ENCODE measurements at regions not wholly inside any gene's neighbourhood (a gene's known extent, or its start where the extent isn't known, plus 50 kb on each side); places are given as distances from the start of the nearest gene placed in this dataset.

DNA sequence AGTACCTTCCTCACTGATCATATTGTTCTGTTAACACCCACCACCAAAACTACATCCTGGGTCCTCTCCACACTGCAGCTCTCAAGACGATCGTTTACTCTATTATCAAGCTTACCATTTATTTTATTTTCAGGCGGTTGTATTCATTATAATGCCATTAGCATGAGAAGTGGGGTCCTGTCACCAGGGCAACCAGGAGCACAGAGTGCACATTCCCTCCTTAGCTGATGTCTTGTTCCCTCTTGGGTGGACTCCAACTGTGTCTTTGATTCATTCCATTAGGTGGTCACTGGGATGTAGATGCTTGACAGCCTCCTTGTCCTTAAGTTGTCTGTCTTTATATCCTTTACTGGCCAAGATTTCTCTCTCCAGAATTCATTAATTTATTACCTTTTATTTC, 965.9 kb upstream of the EEF2KMT start:
- Histone ChIP-seq H3K27ac (no peak overlapping the region), H3K4me1 (no peaks in the 10 kb centered on the region), H3K9me3 (peaks cover 0 to 9% (median 0%) of the 10 kb centered on the region in 8 donors), H3K4me3 (no peak overlapping the region), H3K36me3 (no peaks in the 10 kb centered on the region), H3K27me3 (replicated peaks in 1 of 7) (no peaks in the 10 kb centered on the region)
- DNase-seq = no peak
- intact Hi-C loops (cut with DNase I; ENCODE audit: low total_unique reads) = no loop called here
- TF ChIP-seq POLR2A (IDR thresholded peaks at IDR 0.05) = no peak
- TF ChIP-seq POLR2AphosphoS5 (IDR thresholded peaks at IDR 0.05) = no peak
- TF ChIP-seq, protein P1, sequence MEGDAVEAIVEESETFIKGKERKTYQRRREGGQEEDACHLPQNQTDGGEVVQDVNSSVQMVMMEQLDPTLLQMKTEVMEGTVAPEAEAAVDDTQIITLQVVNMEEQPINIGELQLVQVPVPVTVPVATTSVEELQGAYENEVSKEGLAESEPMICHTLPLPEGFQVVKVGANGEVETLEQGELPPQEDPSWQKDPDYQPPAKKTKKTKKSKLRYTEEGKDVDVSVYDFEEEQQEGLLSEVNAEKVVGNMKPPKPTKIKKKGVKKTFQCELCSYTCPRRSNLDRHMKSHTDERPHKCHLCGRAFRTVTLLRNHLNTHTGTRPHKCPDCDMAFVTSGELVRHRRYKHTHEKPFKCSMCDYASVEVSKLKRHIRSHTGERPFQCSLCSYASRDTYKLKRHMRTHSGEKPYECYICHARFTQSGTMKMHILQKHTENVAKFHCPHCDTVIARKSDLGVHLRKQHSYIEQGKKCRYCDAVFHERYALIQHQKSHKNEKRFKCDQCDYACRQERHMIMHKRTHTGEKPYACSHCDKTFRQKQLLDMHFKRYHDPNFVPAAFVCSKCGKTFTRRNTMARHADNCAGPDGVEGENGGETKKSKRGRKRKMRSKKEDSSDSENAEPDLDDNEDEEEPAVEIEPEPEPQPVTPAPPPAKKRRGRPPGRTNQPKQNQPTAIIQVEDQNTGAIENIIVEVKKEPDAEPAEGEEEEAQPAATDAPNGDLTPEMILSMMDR (IDR thresholded peaks at IDR 0.05 in 8 of 11, conservative IDR thresholded peaks at IDR 0.05 in 3 of 11) = no peak
- 63 to 85% (median 79%) methylated on average over 3 of the region's 3 CpGs for WGBS, 5 donors

DNA sequence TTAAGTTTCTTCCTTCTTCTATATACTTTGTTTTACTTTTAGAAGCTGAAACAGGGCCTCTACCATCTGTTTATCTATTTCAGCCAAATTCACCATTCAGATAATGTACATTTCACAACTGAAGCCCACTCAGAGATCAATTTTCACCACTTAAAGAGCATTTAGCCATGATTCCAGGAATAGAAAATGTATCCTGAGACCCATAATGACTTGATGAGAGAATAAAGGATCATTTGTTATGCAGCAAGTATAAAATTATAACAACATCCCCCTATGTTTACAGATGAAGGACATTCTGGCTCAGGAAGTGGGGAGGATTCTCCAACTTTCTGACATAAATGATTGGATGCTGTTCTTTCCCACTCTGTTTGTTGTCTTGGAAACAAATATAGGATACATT, 962.1 kb upstream of the EEF2KMT start:
- H3K4me1 ChIP-seq = no peaks in the 10 kb centered on the region
- TF ChIP-seq, protein P1 (IDR thresholded peaks at IDR 0.05 in 8 of 11, conservative IDR thresholded peaks at IDR 0.05 in 3 of 11) = no peak
- TF ChIP-seq POLR2AphosphoS5 (IDR thresholded peaks at IDR 0.05) (no peak), POLR2A (IDR thresholded peaks at IDR 0.05) (no peak)
- H3K9me3 ChIP-seq = peaks cover 0 to 4% (median 0%) of the 10 kb centered on the region in 8 donors
- no peaks in the 10 kb centered on the region for H3K27me3 ChIP-seq (replicated peaks in 1 of 7)
- no peaks in the 10 kb centered on the region for H3K36me3 ChIP-seq
- intact Hi-C loops (cut with DNase I; ENCODE audit: low total_unique reads) = no loop called here
- no peak overlapping the region for H3K4me3 ChIP-seq
- H3K27ac ChIP-seq = no peak overlapping the region
- no peak for DNase-seq

DNA sequence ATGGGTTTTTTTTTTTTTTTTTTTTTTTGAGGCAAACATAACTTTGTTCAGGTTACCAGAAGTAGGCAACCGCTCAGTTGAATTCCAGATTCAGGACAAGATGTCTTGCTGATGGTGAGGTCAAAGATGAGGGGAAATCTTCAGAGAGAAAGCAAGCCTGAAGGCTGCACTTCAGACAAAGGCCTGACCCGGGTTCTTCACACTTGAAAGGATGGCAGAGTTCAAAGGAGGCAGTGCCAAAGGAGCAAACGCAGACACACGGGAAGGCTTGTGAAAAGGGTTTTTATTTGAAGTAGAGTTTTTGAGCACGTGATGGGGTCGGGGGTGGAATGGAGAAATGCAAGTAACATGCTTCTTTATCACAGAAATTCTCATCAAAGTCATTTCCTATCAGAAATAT, 960.2 kb upstream of the EEF2KMT start:
- no peak for DNase-seq
- H3K4me3 ChIP-seq = no peak overlapping the region
- intact Hi-C loops (cut with DNase I; ENCODE audit: low total_unique reads) = no loop called here
- no peaks in the 10 kb centered on the region for H3K27me3 ChIP-seq (replicated peaks in 1 of 7)
- H3K36me3 ChIP-seq = no peaks in the 10 kb centered on the region
- no peaks in the 10 kb centered on the region for H3K4me1 ChIP-seq
- no peak for TF ChIP-seq POLR2AphosphoS5 (IDR thresholded peaks at IDR 0.05)
- TF ChIP-seq, protein P1 (IDR thresholded peaks at IDR 0.05 in 8 of 11, conservative IDR thresholded peaks at IDR 0.05 in 3 of 11) = no peak
- TF ChIP-seq POLR2A (IDR thresholded peaks at IDR 0.05) = no peak
- 44 to 51% (median 48%) methylated on average over 6 of the region's 6 CpGs for WGBS, 5 donors
- H3K27ac ChIP-seq = no peak overlapping the region
- H3K9me3 ChIP-seq = peaks cover 0 to 4% (median 0%) of the 10 kb centered on the region in 8 donors

DNA sequence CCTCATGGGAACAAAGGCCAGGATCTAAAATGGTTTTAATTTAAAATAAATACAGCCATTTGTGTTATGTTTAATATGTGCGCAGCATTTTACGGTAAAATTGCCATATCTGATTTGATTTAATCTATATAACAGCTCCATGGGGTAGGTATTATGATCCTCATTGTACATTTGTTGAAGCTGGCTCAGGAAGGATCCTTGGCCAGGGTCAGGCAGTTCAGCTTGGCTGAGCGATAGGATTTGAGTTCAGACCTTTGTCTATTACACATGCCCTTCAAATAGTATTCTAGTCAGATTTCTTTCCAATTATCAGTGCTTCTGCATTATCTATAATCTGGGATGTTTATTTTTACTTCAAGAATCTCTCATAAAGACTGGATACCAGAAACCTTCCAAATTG, 950.4 kb upstream of the EEF2KMT start:
- Histone ChIP-seq H3K36me3 (no peaks in the 10 kb centered on the region), H3K27ac (no peak overlapping the region), H3K4me3 (no peak overlapping the region), H3K4me1 (no peaks in the 10 kb centered on the region), H3K27me3 (replicated peaks in 1 of 7) (no peaks in the 10 kb centered on the region), H3K9me3 (peaks cover 0 to 5% (median 0%) of the 10 kb centered on the region in 8 donors)
- no peak for TF ChIP-seq POLR2A (IDR thresholded peaks at IDR 0.05)
- TF ChIP-seq POLR2AphosphoS5 (IDR thresholded peaks at IDR 0.05) = no peak
- TF ChIP-seq, protein P1 (IDR thresholded peaks at IDR 0.05 in 8 of 11, conservative IDR thresholded peaks at IDR 0.05 in 3 of 11) = no peak
- intact Hi-C loops (cut with DNase I; ENCODE audit: low total_unique reads) = no loop called here
- no peak for DNase-seq
- WGBS, 5 donors = 87 to 94% (median 89%) methylated on average over 3 of the region's 3 CpGs
